HG02884 (cell line): ENCODE measurements at regions not wholly inside any gene's neighbourhood (a gene's known extent, or its start where the extent isn't known, plus 50 kb on each side); places are given as distances from the start of the nearest gene placed in this dataset.

Experiments
- ATAC-seq: cut with Tn5 transposase; IDR thresholded peaks from one replicate; pipeline ENCODE4 v1.9.1; 2021; ENCODE audit warnings: mild to moderate bottlenecking, moderate library complexity; ENCODE audit not compliant: unreplicated experiment

DNA sequence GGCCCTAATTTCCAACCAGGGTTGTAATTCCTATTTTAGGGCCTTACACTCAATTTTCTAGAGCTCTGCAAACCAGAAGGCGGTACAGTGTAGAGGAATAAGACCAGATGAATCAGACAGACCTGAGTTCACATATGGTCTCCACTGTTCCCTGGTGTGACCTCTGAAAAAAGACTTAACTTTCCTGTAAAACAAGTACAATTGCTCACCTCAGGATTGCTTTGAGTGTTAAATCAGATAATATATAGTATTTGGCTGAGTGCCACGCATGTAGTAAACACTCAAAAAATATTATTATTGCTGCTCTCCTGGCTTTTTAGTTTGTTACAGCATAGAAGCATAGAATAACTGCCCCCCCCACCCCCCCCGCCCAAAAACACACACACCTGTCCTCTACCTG, 51.0 kb upstream of the STT3B start:
- no peak for ATAC-seq

DNA sequence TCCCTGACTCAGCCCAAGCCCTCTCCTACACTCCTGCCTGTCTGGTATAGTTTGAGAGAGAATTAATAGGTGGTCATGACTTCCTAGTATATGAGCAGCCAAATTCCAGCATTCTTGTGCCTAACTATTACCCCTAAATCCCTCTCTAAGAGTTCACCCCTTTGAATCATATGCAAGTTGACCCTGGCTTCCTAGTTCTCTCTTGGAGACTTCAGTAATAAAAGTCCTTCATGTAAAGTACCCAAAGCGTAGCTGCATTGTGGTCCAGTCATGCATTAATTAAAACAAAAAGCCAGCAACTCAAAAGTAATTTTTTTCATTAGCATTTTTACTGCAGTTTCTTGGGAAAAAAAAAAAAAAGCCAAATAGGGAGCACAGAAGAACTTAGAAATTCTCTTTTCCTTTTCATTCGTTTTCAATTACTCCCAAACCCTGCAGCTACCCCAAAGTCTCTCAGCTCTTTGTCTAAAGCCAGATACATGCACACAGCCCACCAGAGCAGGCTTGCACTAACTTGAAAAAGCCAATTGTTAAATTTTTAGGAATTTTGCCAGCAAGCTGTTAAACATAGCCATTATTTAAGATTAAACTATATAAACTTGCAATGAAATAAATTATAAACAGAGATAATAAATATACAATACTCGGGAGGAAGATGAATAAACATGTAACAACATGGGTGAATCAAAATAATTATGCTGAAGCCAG, 50.1 kb upstream of the STT3B start:
- no peak for ATAC-seq
